Epithelial cell of proximal tubule (primary cell): ENCODE measurements at regions not wholly inside any gene's neighbourhood (a gene's known extent, or its start where the extent isn't known, plus 50 kb on each side); places are given as distances from the start of the nearest gene placed in this dataset.

Experiments used
- DNase-seq: peaks from one replicate; pipeline ENCODE4 v3.0.0-alpha.2; 2011; ENCODE audit warnings: low read depth
- H3K4me3 ChIP-seq: 2 replicates; pipeline ENCODE4 v1.5.1; 2011; ENCODE audit warnings: low read depth, mild to moderate bottlenecking, low read length
- TF ChIP-seq, protein P1 (sequence below): conservative IDR thresholded peaks from 2 replicates; pipeline ENCODE4 v1.5.1; 2012; ENCODE audit warnings: low read depth, mild to moderate bottlenecking, low read length

DNA sequence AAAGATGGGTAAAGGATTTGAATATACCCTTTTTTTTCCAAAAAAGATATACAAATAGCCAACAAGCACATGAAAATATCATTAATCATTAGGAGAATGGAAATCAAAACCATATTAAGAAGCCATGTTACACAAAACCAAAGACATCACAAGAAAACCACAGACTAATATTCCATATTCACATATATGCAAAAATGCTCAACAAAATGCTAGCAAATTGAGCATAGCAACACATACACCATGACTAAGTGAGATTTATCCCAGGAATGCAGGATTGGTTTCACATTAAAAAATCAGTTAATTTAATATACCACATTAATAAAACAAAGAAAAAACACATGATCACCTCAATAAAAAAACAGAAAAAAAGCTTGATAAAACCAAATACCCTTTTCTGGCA is 84.7 kb upstream of the LMNTD1 start:
- H3K4me3 ChIP-seq = no peak overlapping the region
- no peak for DNase-seq
- TF ChIP-seq, protein P1, sequence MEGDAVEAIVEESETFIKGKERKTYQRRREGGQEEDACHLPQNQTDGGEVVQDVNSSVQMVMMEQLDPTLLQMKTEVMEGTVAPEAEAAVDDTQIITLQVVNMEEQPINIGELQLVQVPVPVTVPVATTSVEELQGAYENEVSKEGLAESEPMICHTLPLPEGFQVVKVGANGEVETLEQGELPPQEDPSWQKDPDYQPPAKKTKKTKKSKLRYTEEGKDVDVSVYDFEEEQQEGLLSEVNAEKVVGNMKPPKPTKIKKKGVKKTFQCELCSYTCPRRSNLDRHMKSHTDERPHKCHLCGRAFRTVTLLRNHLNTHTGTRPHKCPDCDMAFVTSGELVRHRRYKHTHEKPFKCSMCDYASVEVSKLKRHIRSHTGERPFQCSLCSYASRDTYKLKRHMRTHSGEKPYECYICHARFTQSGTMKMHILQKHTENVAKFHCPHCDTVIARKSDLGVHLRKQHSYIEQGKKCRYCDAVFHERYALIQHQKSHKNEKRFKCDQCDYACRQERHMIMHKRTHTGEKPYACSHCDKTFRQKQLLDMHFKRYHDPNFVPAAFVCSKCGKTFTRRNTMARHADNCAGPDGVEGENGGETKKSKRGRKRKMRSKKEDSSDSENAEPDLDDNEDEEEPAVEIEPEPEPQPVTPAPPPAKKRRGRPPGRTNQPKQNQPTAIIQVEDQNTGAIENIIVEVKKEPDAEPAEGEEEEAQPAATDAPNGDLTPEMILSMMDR = no peak

DNA sequence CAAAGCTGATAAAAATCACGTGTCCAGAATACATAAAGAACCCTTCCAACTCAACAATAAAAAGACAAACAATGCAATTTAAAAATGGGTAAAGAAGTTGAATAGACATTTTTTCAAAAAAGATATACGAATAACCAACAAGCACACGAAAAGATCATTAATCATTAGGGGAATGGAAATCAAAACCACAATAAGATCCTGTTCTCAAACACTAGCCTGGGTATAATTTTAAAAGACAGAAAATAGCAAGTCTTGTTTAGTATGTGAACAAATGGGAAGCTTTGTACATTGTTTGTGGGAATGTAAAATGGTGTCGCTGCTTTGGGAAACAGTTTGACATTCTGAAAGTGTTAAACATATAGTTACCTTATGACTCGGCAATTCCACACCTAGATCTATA is 86.3 kb upstream of the LMNTD1 start:
- TF ChIP-seq, protein P1 = no peak
- no peak overlapping the region for H3K4me3 ChIP-seq
- no peak for DNase-seq

DNA sequence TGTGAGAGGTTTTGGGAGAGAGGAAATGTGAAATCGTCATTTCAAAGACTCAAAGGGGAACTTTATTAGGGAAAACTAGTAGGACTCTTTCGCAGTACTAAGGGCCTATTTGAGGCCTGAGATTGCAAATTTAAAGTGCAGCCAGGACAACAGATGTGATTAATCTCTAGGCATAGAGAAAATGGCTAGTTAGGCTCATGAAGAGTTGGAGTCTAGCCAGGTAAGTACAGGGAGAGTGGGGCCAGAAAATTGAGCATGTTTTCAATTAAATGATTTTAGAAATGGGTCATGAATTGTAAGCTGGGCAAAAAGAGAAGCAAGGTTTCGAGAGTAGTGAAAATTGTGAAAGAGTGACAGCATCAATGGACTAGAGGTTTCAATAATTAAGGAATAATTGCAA is 91.9 kb upstream of the LMNTD1 start:
- TF ChIP-seq, protein P1 = no peak
- no peak overlapping the region for H3K4me3 ChIP-seq
- DNase-seq = no peak

DNA sequence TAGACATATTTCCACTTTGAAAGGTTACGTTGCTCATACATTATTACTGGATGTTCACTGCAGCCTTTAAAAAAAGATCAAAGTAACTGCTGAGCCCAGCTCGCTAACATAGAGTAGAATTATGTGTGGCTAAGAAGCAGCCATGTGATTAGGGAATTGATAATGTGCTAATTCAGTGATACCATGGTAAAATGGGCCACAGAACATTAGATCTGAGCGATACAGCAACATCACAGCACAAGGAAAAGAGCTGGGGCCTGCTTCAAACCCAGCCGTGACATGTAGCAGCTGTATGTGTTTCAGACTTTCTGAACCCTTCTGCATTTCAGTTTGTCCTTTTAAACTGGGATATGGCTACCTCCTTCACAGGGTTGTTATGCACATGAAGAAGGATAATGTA is 92.3 kb upstream of the LMNTD1 start:
- DNase-seq = no peak
- TF ChIP-seq, protein P1 = no peak
- no peak overlapping the region for H3K4me3 ChIP-seq

DNA sequence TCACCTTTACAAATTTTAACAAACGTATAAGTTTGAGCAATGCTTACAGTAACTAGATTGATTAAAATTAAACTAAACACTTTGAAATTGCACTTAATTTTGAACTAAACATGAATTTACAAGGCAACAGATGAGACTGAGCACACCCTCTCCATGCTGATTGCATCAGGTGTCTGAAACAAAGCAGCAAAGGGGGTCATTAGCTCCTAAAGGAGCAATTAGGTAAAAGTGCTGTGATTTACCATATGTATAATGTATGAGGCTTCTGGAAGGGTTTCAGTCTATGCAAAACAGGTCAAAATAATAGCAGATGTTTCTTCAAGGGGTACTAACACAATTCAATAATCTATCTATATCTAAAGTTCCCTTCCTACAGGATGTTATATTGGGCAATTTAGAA is 98.8 kb upstream of the LMNTD1 start:
- TF ChIP-seq, protein P1 = no peak
- no peak overlapping the region for H3K4me3 ChIP-seq
- no peak for DNase-seq

DNA sequence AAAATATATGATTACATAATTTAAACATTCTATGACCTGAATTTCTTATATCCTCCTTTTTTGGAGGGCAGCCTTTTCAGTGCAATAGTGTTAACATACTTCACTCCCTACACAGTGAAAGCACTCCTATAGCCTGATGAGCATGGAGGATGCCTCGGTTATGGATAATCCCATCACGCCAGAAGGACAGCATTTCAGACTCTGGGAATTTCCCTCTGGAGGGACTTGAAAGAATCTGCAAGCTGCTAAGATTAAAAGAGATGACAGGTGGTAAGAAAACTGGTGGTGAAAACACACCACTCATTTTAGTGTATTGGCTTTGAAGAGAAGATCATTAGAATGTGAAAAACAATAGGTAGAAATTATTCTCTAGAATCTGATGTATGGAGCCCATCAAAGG is 99.3 kb upstream of the LMNTD1 start:
- no peak overlapping the region for H3K4me3 ChIP-seq
- no peak for DNase-seq
- TF ChIP-seq, protein P1 = no peak

DNA sequence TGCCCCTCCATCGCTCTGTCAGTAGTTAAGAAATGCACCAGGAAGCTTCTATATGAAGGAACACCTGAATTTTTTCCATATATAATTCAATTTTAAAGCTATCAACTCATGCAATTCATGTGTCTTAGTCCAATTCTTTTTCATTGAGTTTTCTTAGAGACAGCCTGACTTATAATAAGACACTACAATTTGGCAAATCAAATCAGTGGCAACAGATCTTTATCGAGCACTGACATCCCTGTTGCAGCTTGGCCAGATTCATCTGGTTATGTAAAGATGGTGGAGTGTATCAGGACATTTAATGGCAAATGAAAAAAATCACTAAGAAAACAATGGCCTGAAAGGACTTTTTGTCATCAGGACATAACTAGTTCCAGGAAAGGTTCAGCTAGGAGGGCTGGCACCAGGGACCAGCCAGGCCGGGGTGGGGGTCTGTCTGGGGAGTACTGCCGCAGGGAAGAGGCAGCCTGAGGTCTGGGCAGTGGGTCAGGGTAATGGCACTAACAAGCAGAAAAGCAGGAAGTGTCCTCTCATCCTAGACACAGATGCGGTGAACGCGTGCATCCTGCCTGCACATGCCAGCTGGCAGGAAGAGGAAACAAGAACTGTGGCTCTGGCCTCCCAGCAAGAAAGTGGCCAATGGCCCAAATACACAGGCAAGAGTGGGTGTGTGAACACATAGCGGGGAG is 100.5 kb upstream of the LMNTD1 start:
- TF ChIP-seq, protein P1 = no peak

More for the DNA sequence above, 100.5 kb upstream of the LMNTD1 start:
- H3K4me3 ChIP-seq = no peak overlapping the region
- no peak for DNase-seq
